ENCODE measurements at regions not wholly inside any gene's neighbourhood (a gene's known extent, or its start where the extent isn't known, plus 50 kb on each side); places are given as distances from the start of the nearest gene placed in this dataset.

- H3K4me3 Mint-ChIP-seq, result no peak overlapping the region
- ChIA-PET POLR2A (ENCODE audit: partially characterized antibody) (no interaction called here), CTCF (ENCODE audit: partially characterized antibody) (no interaction called here)
- H3K4me1 Mint-ChIP-seq, result peaks cover 0 to 2% (median 0%) of the 10 kb centered on the region in 4 donors
- H3K9me3 Mint-ChIP-seq, result no peaks in the 10 kb centered on the region
- no peak overlapping the region for H3K4me3 ChIP-seq (ENCODE audit: low read length in 2 of 2)
- intact Hi-C loops (cut with micrococcal nuclease), result no loop called here
- H3K36me3 ChIP-seq (ENCODE audit: insufficient read depth, low read length), result no peaks in the 10 kb centered on the region
- H3K27me3 Mint-ChIP-seq, result peaks cover 0 to 2% of the 10 kb centered on the region in 2 donors
- no peaks in the 10 kb centered on the region for H3K4me1 ChIP-seq (ENCODE audit: insufficient read depth, low read length)
- H3K9me3 ChIP-seq (ENCODE audit: control insufficient read depth in 1 of 2, low read length in 2 of 2), result no peaks in the 10 kb centered on the region
- DNase-seq, result no peak
- H3K36me3 Mint-ChIP-seq, result no peaks in the 10 kb centered on the region
- no peak overlapping the region for H3K27ac Mint-ChIP-seq
- no peak overlapping the region for H3K27ac ChIP-seq (ENCODE audit: low read depth, low read length)
- H3K27me3 ChIP-seq (ENCODE audit: insufficient read depth, low read length), result no peaks in the 10 kb centered on the region
Measured at GRCh38 chr6:128655978-128656498, 135.6 kb upstream of the PTPRK start.

GRCh38 chr6:128648022-128648598 lies 127.7 kb upstream of the PTPRK start:
- H3K27me3 Mint-ChIP-seq, result peaks cover 2% of the 10 kb centered on the region in 2 donors

GRCh38 chr6:128642132-128642531 lies 121.7 kb upstream of the PTPRK start:
- CTCF ChIA-PET (ENCODE audit: partially characterized antibody), result no interaction called here

More at GRCh38 chr6:128648022-128648598, 127.7 kb upstream of the PTPRK start:
- H3K27ac Mint-ChIP-seq, result no peak overlapping the region
- intact Hi-C loops (cut with micrococcal nuclease), result no loop called here
- no peaks in the 10 kb centered on the region for H3K4me1 ChIP-seq (ENCODE audit: insufficient read depth, low read length)
- POLR2A ChIA-PET (ENCODE audit: partially characterized antibody), result no interaction called here
- H3K4me1 Mint-ChIP-seq, result no peaks in the 10 kb centered on the region
- H3K36me3 Mint-ChIP-seq, result no peaks in the 10 kb centered on the region
- no peaks in the 10 kb centered on the region for H3K36me3 ChIP-seq (ENCODE audit: insufficient read depth, low read length)
- H3K4me3 Mint-ChIP-seq, result no peak overlapping the region
- H3K27me3 ChIP-seq (ENCODE audit: insufficient read depth, low read length), result no peaks in the 10 kb centered on the region
- CTCF ChIA-PET (ENCODE audit: partially characterized antibody), result no interaction called here
- DNase-seq, result no peak
- no peak overlapping the region for H3K4me3 ChIP-seq (ENCODE audit: low read length in 2 of 2)
- H3K27ac ChIP-seq (ENCODE audit: low read depth, low read length), result no peak overlapping the region
- no peaks in the 10 kb centered on the region for H3K9me3 ChIP-seq (ENCODE audit: control insufficient read depth in 1 of 2, low read length in 2 of 2)
- H3K9me3 Mint-ChIP-seq, result no peaks in the 10 kb centered on the region

GRCh38 chr6:128641703-128642102 lies 121.3 kb upstream of the PTPRK start:
- Histone ChIP-seq H3K27me3 (ENCODE audit: insufficient read depth, low read length) (no peaks in the 10 kb centered on the region), H3K4me1 (ENCODE audit: insufficient read depth, low read length) (no peaks in the 10 kb centered on the region), H3K9me3 (ENCODE audit: control insufficient read depth in 1 of 2, low read length in 2 of 2) (no peaks in the 10 kb centered on the region), H3K4me3 (ENCODE audit: low read length in 2 of 2) (no peak overlapping the region), H3K36me3 (ENCODE audit: insufficient read depth, low read length) (no peaks in the 10 kb centered on the region), H3K27ac (ENCODE audit: low read depth, low read length) (no peak overlapping the region)
- Mint-ChIP-seq H3K27me3 (peaks cover 5% of the 10 kb centered on the region in 2 donors), H3K4me1 (no peaks in the 10 kb centered on the region), H3K36me3 (no peaks in the 10 kb centered on the region), H3K4me3 (no peak overlapping the region), H3K9me3 (peaks cover 0 to 3% (median 0%) of the 10 kb centered on the region in 8 donors), H3K27ac (no peak overlapping the region)
- DNase-seq, result no peak
- intact Hi-C loops (cut with micrococcal nuclease), result no loop called here
- CTCF ChIA-PET (ENCODE audit: partially characterized antibody), result no interaction called here
- POLR2A ChIA-PET (ENCODE audit: partially characterized antibody), result no interaction called here

More at GRCh38 chr6:128642132-128642531, 121.7 kb upstream of the PTPRK start:
- H3K4me3 Mint-ChIP-seq, result no peak overlapping the region
- intact Hi-C loops (cut with micrococcal nuclease), result no loop called here
- H3K36me3 Mint-ChIP-seq, result no peaks in the 10 kb centered on the region
- peaks cover 2 to 3% of the 10 kb centered on the region in 2 donors for H3K27me3 Mint-ChIP-seq
- no peaks in the 10 kb centered on the region for H3K4me1 Mint-ChIP-seq
- peaks cover 0 to 3% (median 0%) of the 10 kb centered on the region in 8 donors for H3K9me3 Mint-ChIP-seq
- Histone ChIP-seq H3K9me3 (ENCODE audit: control insufficient read depth in 1 of 2, low read length in 2 of 2) (no peaks in the 10 kb centered on the region), H3K36me3 (ENCODE audit: insufficient read depth, low read length) (no peaks in the 10 kb centered on the region), H3K4me3 (ENCODE audit: low read length in 2 of 2) (no peak overlapping the region), H3K27me3 (ENCODE audit: insufficient read depth, low read length) (no peaks in the 10 kb centered on the region), H3K4me1 (ENCODE audit: insufficient read depth, low read length) (no peaks in the 10 kb centered on the region), H3K27ac (ENCODE audit: low read depth, low read length) (no peak overlapping the region)
- H3K27ac Mint-ChIP-seq, result no peak overlapping the region
- no peak for DNase-seq
- POLR2A ChIA-PET (ENCODE audit: partially characterized antibody), result no interaction called here

GRCh38 chr6:128638817-128639216 lies 118.4 kb upstream of the PTPRK start:
- Mint-ChIP-seq H3K36me3 (no peaks in the 10 kb centered on the region), H3K4me3 (no peak overlapping the region), H3K27ac (no peak overlapping the region), H3K27me3 (peaks cover 5 to 6% of the 10 kb centered on the region in 2 donors), H3K4me1 (no peaks in the 10 kb centered on the region), H3K9me3 (peaks cover 0 to 3% (median 0%) of the 10 kb centered on the region in 8 donors)
- H3K9me3 ChIP-seq (ENCODE audit: control insufficient read depth in 1 of 2, low read length in 2 of 2), result no peaks in the 10 kb centered on the region
- CTCF ChIA-PET (ENCODE audit: partially characterized antibody), result no interaction called here
- DNase-seq, result no peak
- H3K27me3 ChIP-seq (ENCODE audit: insufficient read depth, low read length), result no peaks in the 10 kb centered on the region
- POLR2A ChIA-PET (ENCODE audit: partially characterized antibody), result no interaction called here
- no peaks in the 10 kb centered on the region for H3K4me1 ChIP-seq (ENCODE audit: insufficient read depth, low read length)
- no peak overlapping the region for H3K27ac ChIP-seq (ENCODE audit: low read depth, low read length)
- H3K4me3 ChIP-seq (ENCODE audit: low read length in 2 of 2), result no peak overlapping the region
- no peaks in the 10 kb centered on the region for H3K36me3 ChIP-seq (ENCODE audit: insufficient read depth, low read length)
- intact Hi-C loops (cut with micrococcal nuclease), result no loop called here

GRCh38 chr6:128635219-128635618 lies 114.8 kb upstream of the PTPRK start:
- CTCF ChIA-PET (ENCODE audit: partially characterized antibody), result no interaction called here
- Mint-ChIP-seq H3K27ac (no peak overlapping the region), H3K4me3 (no peak overlapping the region), H3K9me3 (peaks cover 0 to 5% (median 0%) of the 10 kb centered on the region in 8 donors), H3K36me3 (no peaks in the 10 kb centered on the region), H3K27me3 (peaks cover 5 to 6% of the 10 kb centered on the region in 2 donors), H3K4me1 (no peaks in the 10 kb centered on the region)
- Histone ChIP-seq H3K27ac (ENCODE audit: low read depth, low read length) (no peak overlapping the region), H3K4me1 (ENCODE audit: insufficient read depth, low read length) (no peaks in the 10 kb centered on the region), H3K27me3 (ENCODE audit: insufficient read depth, low read length) (no peaks in the 10 kb centered on the region), H3K9me3 (ENCODE audit: control insufficient read depth in 1 of 2, low read length in 2 of 2) (no peaks in the 10 kb centered on the region), H3K4me3 (ENCODE audit: low read length in 2 of 2) (no peak overlapping the region), H3K36me3 (ENCODE audit: insufficient read depth, low read length) (no peaks in the 10 kb centered on the region)
- DNase-seq, result no peak
- POLR2A ChIA-PET (ENCODE audit: partially characterized antibody), result no interaction called here
- intact Hi-C loops (cut with micrococcal nuclease), result no loop called here

GRCh38 chr6:128632131-128632530 lies 111.7 kb upstream of the PTPRK start:
- Histone ChIP-seq H3K36me3 (ENCODE audit: insufficient read depth, low read length) (no peaks in the 10 kb centered on the region), H3K4me3 (ENCODE audit: low read length in 2 of 2) (no peak overlapping the region), H3K4me1 (ENCODE audit: insufficient read depth, low read length) (no peaks in the 10 kb centered on the region), H3K27ac (ENCODE audit: low read depth, low read length) (no peak overlapping the region), H3K27me3 (ENCODE audit: insufficient read depth, low read length) (no peaks in the 10 kb centered on the region), H3K9me3 (ENCODE audit: control insufficient read depth in 1 of 2, low read length in 2 of 2) (no peaks in the 10 kb centered on the region)
- peaks cover 0 to 3% (median 0%) of the 10 kb centered on the region in 8 donors for H3K9me3 Mint-ChIP-seq
- ChIA-PET CTCF (ENCODE audit: partially characterized antibody) (no interaction called here), POLR2A (ENCODE audit: partially characterized antibody) (no interaction called here)
- H3K4me3 Mint-ChIP-seq, result no peak overlapping the region
- no peak for DNase-seq
- no peaks in the 10 kb centered on the region for H3K4me1 Mint-ChIP-seq
- H3K36me3 Mint-ChIP-seq, result no peaks in the 10 kb centered on the region
- intact Hi-C loops (cut with micrococcal nuclease), result no loop called here
- H3K27me3 Mint-ChIP-seq, result peaks cover 3 to 5% of the 10 kb centered on the region in 2 donors
- no peak overlapping the region for H3K27ac Mint-ChIP-seq
